Fibroblast of lung (primary cell): ENCODE measurements at regions not wholly inside any gene's neighbourhood (a gene's known extent, or its start where the extent isn't known, plus 50 kb on each side); places are given as distances from the start of the nearest gene placed in this dataset.

ENCODE experiments used
- DNase-seq, 2 donors: peaks; one replicate each; pipeline versions ENCODE4 v3.0.0 to v3.0.0-alpha.2; 2010; ENCODE audit warnings: low read depth in 2 of 2
- H2AFZ ChIP-seq: 2 replicates; pipeline ENCODE4 v1.5.1; 2012; ENCODE audit warnings: low read length, control low read depth, inconsistent platforms
- H3K27ac ChIP-seq: 2 replicates; pipeline ENCODE4 v1.5.1; 2011; ENCODE audit warnings: low read length, control low read depth; ENCODE audit not compliant: insufficient read depth
- H3K27me3 ChIP-seq: 2 replicates; pipeline ENCODE4 v1.5.1; 2011; ENCODE audit warnings: mild to moderate bottlenecking, low read length; ENCODE audit not compliant: control insufficient read depth, insufficient read depth
- H3K36me3 ChIP-seq: 2 replicates; pipeline ENCODE4 v1.5.1; 2011; ENCODE audit warnings: low read length; ENCODE audit not compliant: control insufficient read depth, insufficient read depth
- H3K4me1 ChIP-seq: 2 replicates; pipeline ENCODE4 v1.5.1; 2011; ENCODE audit warnings: low read length; ENCODE audit not compliant: control insufficient read depth, insufficient read depth; ENCODE audit errors: extremely low read depth
- H3K4me2 ChIP-seq: 2 replicates; pipeline ENCODE4 v1.5.1; 2011; ENCODE audit warnings: low read length, control low read depth; ENCODE audit not compliant: insufficient read depth; ENCODE audit errors: extremely low read depth
- H3K4me3 ChIP-seq, 4 experiments: fragments of 200-600 bp in 1 of 4; sonication (generic) in 1 of 4; replicated peaks in 1 of 4; 2 replicates each; pipeline ENCODE4 v1.5.1; 2011 to 2016; ENCODE audit warnings: low read length in 4 of 4, low read depth in 3 of 4, mild to moderate bottlenecking in 3 of 4, control low read depth in 2 of 4, inconsistent platforms in 1 of 4, mixed read lengths in 1 of 4; ENCODE audit not compliant: insufficient read depth in 1 of 4; ENCODE audit errors: control extremely low read depth in 1 of 4
- H3K79me2 ChIP-seq: 2 replicates; pipeline ENCODE4 v1.5.1; 2012; ENCODE audit warnings: mild to moderate bottlenecking, low read length, inconsistent platforms; ENCODE audit not compliant: control insufficient read depth, insufficient read depth
- H3K9ac ChIP-seq: 2 replicates; pipeline ENCODE4 v1.5.1; 2011; ENCODE audit warnings: mild to moderate bottlenecking, low read length, control low read depth; ENCODE audit not compliant: insufficient read depth
- H3K9me3 ChIP-seq: 2 replicates; pipeline ENCODE4 v1.5.1; 2012; ENCODE audit warnings: low read depth, low read length; ENCODE audit not compliant: control insufficient read depth, insufficient read depth
- H4K20me1 ChIP-seq: 2 replicates; pipeline ENCODE4 v1.5.1; 2011; ENCODE audit warnings: low read length; ENCODE audit not compliant: control insufficient read depth, insufficient read depth; ENCODE audit errors: extremely low read depth
- EZH2 ChIP-seq: IDR thresholded peaks from 2 replicates; pipeline ENCODE4 v1.5.1; 2012; ENCODE audit warnings: low read length, control low read depth, mild to moderate bottlenecking; ENCODE audit errors: missing control alignments
- TF ChIP-seq, protein P1 (sequence below), 2 donors: IDR thresholded peaks in 1 of 2; conservative IDR thresholded peaks in 1 of 2; 1 replicate in 1 of 2; 2 replicates in 1 of 2; pipeline ENCODE4 v1.5.1; 2011 to 2012; ENCODE audit warnings: low read length in 2 of 2, control low read depth in 1 of 2, inconsistent platforms in 1 of 2, low read depth in 1 of 2, mild to moderate bottlenecking in 1 of 2

DNA sequence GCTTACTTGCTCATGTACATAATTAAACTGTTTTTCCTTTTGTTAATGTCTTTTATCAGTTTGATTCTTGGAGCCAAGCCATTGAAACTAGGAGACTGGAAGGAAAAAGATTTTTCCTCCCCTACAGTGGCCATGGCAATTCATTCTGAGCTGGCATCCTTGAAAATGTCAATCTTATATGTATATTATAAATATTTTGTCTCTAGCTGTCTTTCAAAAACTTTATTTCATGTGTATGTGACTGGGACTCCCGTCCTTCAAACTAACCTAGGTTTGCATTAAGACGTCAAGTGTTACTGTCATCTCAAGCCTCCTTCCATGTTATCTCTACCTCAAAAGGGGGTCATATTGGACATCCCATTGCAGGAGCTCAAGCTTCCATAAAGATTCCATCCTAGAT lies 280.4 kb downstream of the HRH4 start:
- TF ChIP-seq, protein P1, sequence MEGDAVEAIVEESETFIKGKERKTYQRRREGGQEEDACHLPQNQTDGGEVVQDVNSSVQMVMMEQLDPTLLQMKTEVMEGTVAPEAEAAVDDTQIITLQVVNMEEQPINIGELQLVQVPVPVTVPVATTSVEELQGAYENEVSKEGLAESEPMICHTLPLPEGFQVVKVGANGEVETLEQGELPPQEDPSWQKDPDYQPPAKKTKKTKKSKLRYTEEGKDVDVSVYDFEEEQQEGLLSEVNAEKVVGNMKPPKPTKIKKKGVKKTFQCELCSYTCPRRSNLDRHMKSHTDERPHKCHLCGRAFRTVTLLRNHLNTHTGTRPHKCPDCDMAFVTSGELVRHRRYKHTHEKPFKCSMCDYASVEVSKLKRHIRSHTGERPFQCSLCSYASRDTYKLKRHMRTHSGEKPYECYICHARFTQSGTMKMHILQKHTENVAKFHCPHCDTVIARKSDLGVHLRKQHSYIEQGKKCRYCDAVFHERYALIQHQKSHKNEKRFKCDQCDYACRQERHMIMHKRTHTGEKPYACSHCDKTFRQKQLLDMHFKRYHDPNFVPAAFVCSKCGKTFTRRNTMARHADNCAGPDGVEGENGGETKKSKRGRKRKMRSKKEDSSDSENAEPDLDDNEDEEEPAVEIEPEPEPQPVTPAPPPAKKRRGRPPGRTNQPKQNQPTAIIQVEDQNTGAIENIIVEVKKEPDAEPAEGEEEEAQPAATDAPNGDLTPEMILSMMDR (conservative IDR thresholded peaks at IDR 0.05 in 1 of 2, IDR thresholded peaks at IDR 0.05 in 1 of 2; ENCODE audit: low read depth in 1 of 2, low read length in 2 of 2): no peak
- no peak for TF ChIP-seq EZH2
- Histone ChIP-seq H4K20me1 (no peaks in the 10 kb centered on the region), H3K79me2 (no peaks in the 10 kb centered on the region), H3K4me1 (no peaks in the 10 kb centered on the region), H3K36me3 (no peaks in the 10 kb centered on the region), H3K4me2 (no peak overlapping the region), H3K9me3 (no peaks in the 10 kb centered on the region), H3K27me3 (no peaks in the 10 kb centered on the region), H3K9ac (no peak overlapping the region), H2AFZ (no peak overlapping the region), H3K27ac (no peak overlapping the region), H3K4me3 (no peak overlapping the region)
- no peak for DNase-seq

DNA sequence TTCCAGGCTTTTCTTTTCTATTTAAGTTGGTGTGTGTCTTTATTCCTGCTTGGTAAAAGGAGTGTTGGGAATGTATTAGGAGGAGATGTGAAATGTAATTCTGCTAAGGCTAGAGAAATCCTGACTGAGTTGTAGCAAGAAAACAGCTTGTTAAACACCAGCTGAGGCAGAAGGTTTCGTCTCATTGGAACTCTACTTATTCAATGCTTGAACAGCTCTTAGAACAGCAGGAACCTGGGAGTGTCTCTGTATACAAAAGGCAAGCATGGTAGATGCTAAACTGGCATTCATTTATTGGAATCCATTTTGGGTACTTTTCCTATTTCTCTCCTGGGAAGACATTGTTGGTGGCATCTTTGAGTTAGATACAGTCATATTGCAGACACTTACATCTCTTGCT lies 280.9 kb downstream of the HRH4 start:
- H3K79me2 ChIP-seq: no peaks in the 10 kb centered on the region
- no peaks in the 10 kb centered on the region for H3K36me3 ChIP-seq
- H3K4me2 ChIP-seq: no peak overlapping the region
- H3K9me3 ChIP-seq: no peaks in the 10 kb centered on the region
- no peak overlapping the region for H3K9ac ChIP-seq
- H2AFZ ChIP-seq: no peak overlapping the region
- TF ChIP-seq, protein P1 (conservative IDR thresholded peaks at IDR 0.05 in 1 of 2, IDR thresholded peaks at IDR 0.05 in 1 of 2; ENCODE audit: low read depth in 1 of 2, low read length in 2 of 2): no peak
- no peak for TF ChIP-seq EZH2
- no peaks in the 10 kb centered on the region for H3K27me3 ChIP-seq
- H4K20me1 ChIP-seq: no peaks in the 10 kb centered on the region
- no peak overlapping the region for H3K4me3 ChIP-seq
- H3K4me1 ChIP-seq: no peaks in the 10 kb centered on the region
- H3K27ac ChIP-seq: no peak overlapping the region
- no peak for DNase-seq

DNA sequence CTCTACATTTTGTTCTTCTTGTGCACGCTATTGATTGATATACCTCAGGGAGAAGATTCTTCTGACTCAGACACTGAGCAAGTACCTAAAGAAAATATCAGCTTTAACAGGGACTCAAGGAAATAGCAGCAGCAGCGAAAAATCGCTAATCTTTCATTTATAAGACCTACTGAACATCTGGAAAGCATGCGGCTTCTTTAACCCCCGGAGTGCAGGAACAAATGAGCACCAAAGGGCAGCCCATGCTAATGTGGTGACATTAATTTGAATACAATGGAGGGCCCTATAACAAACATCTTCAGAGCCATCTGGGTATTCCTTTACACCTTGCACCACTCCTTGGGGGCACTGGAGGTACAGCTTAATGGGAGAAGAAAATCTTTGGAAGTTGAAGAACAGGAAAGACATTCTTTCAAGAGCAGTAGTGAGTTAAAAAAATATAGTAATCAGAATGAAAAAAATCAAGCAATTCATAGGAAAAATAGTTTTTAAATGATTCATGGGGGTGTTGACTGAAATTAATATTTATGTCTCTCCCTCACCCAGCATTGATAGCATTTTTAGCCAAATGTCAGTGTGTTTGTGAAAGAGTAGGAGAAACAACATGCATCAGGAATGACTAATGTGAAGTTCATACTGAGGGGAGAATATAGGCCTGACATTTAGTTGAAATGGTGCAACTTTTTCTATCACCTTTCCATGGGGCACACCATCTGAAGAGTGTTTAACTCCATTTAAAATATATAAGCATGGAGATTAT lies 281.7 kb downstream of the HRH4 start:
- peak in 1 of 2 donors; percentile 2 for DNase-seq
- H3K79me2 ChIP-seq: no peaks in the 10 kb centered on the region
- no peaks in the 10 kb centered on the region for H3K27me3 ChIP-seq
- TF ChIP-seq, protein P1 (conservative IDR thresholded peaks at IDR 0.05 in 1 of 2, IDR thresholded peaks at IDR 0.05 in 1 of 2; ENCODE audit: low read depth in 1 of 2, low read length in 2 of 2): no peak
- no peak for TF ChIP-seq EZH2
- no peak overlapping the region for H3K4me2 ChIP-seq
- no peak overlapping the region for H3K4me3 ChIP-seq
- no peaks in the 10 kb centered on the region for H3K9me3 ChIP-seq
- no peaks in the 10 kb centered on the region for H3K36me3 ChIP-seq
- no peaks in the 10 kb centered on the region for H4K20me1 ChIP-seq
- H3K4me1 ChIP-seq: no peaks in the 10 kb centered on the region
- no peak overlapping the region for H3K27ac ChIP-seq
- H3K9ac ChIP-seq: no peak overlapping the region
- no peak overlapping the region for H2AFZ ChIP-seq
